NB4 (cell line): ENCODE measurements at regions not wholly inside any gene's neighbourhood (a gene's known extent, or its start where the extent isn't known, plus 50 kb on each side); places are given as distances from the start of the nearest gene placed in this dataset.

ENCODE experiments used
- MYC ChIP-seq: IDR thresholded peaks from 2 replicates; pipeline ENCODE4 v1.6.1; 2011; ENCODE audit warnings: low read depth, low read length
- POLR2A ChIP-seq: IDR thresholded peaks from 2 replicates; pipeline ENCODE4 v1.6.1; 2011; ENCODE audit warnings: mild to moderate bottlenecking; ENCODE audit not compliant: insufficient read length; ENCODE audit errors: extremely low read depth
- TF ChIP-seq, protein P1 (sequence below): IDR thresholded peaks from one replicate; pipeline ENCODE4 v1.5.1; 2012; ENCODE audit warnings: low read depth, low read length
- TF ChIP-seq, protein P2 (sequence below): IDR thresholded peaks from 2 replicates; pipeline ENCODE4 v1.6.1; 2011; ENCODE audit warnings: low read depth, low read length

DNA sequence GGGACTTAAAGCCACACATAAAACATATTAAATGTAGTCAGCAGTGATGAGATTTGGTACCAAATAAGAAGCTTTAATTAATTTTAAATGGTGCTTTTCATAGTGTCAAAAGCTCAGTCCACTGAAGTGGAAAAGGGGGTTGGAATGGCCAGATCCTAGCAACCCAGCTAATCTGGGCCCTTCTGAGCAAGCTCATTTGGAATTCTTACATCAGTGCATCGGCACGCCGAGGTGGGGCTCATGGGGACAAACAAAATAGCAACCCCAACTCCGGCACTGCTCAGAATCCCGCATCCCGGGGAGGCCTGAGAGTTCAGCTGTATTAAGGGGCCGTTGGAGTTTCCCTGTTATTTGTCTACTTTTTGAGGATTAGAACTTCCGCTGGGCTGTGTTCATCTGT is 526.4 kb downstream of the SOX2 start:
- TF ChIP-seq, protein P1, sequence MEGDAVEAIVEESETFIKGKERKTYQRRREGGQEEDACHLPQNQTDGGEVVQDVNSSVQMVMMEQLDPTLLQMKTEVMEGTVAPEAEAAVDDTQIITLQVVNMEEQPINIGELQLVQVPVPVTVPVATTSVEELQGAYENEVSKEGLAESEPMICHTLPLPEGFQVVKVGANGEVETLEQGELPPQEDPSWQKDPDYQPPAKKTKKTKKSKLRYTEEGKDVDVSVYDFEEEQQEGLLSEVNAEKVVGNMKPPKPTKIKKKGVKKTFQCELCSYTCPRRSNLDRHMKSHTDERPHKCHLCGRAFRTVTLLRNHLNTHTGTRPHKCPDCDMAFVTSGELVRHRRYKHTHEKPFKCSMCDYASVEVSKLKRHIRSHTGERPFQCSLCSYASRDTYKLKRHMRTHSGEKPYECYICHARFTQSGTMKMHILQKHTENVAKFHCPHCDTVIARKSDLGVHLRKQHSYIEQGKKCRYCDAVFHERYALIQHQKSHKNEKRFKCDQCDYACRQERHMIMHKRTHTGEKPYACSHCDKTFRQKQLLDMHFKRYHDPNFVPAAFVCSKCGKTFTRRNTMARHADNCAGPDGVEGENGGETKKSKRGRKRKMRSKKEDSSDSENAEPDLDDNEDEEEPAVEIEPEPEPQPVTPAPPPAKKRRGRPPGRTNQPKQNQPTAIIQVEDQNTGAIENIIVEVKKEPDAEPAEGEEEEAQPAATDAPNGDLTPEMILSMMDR: no peak
- TF ChIP-seq POLR2A (no peak), MYC (no peak)
- TF ChIP-seq, protein P2, sequence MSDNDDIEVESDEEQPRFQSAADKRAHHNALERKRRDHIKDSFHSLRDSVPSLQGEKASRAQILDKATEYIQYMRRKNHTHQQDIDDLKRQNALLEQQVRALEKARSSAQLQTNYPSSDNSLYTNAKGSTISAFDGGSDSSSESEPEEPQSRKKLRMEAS: no peak
